Esophagus muscularis mucosa (tissue), 4 donors: ENCODE measurements at regions not wholly inside any gene's neighbourhood (a gene's known extent, or its start where the extent isn't known, plus 50 kb on each side); places are given as distances from the start of the nearest gene placed in this dataset.

Experiments
- DNase-seq: peaks from one replicate; pipeline ENCODE4 v3.0.0-alpha.2; 2017; ENCODE audit errors: extremely low spot score
- H3K27ac ChIP-seq, 4 donors: fragments of 200-600 bp; sonication (generic); replicated peaks in 1 of 4; 1 replicate in 3 of 4; 2 replicates in 1 of 4; pipeline ENCODE4 v1.5.1; 2016 to 2019; ENCODE audit warnings: mild to moderate bottlenecking in 1 of 4
- H3K27me3 ChIP-seq, 4 donors: fragments of 200-600 bp; sonication (generic); one replicate each; pipeline versions ENCODE4 v1.5.1 to v1.6.0; 2016 to 2019
- H3K36me3 ChIP-seq, 4 donors: fragments of 200-600 bp; sonication (generic); one replicate each; pipeline ENCODE4 v1.5.1; 2016 to 2019
- H3K4me1 ChIP-seq, 4 donors: fragments of 200-600 bp; sonication (generic); one replicate each; pipeline ENCODE4 v1.5.1; 2016 to 2019
- H3K4me3 ChIP-seq, 4 donors: fragments of 200-600 bp; sonication (generic); 1 replicate in 2 of 4; 2 replicates in 2 of 4; pipeline ENCODE4 v1.5.1; 2016 to 2019; ENCODE audit warnings: mild to moderate bottlenecking in 4 of 4, moderate library complexity in 1 of 4
- H3K9me3 ChIP-seq, 4 donors: fragments of 200-600 bp; sonication (generic); 1 replicate in 3 of 4; 2 replicates in 1 of 4; pipeline ENCODE4 v1.5.1; 2016 to 2019
- EP300 ChIP-seq: sonication (generic); formaldehyde crosslinking; IDR thresholded peaks from one replicate; pipeline ENCODE4 v1.6.1; 2017; ENCODE audit warnings: antibody characterized with exemption
- POLR2A ChIP-seq: fragments of 450-650 bp; IDR thresholded peaks from one replicate; pipeline ENCODE4 v1.6.1; 2017; ENCODE audit warnings: antibody characterized with exemption, moderate library complexity, mild to moderate bottlenecking, low read depth
- POLR2AphosphoS5 ChIP-seq, 2 donors: sonication (generic); formaldehyde crosslinking; IDR thresholded peaks; one replicate each; pipeline ENCODE4 v1.6.1; 2017; ENCODE audit warnings: antibody characterized with exemption in 2 of 2
- WGBS: methylation state at CpG from one replicate; pipeline ENCODE4 v1.1.5; 2018; 5-methylcytosine and 5-hydroxymethylcytosine counted together
- intact Hi-C: fragments of 100-400 bp; cut with DNase I; formaldehyde crosslinking; loops from one replicate; pipeline ENCODE4 v1.15.1; 2023
- TF ChIP-seq, protein P1 (sequence below), 3 experiments: fragments of 200-600 bp in 2 of 3; fragments of 450-650 bp in 1 of 3; sonication (generic) in 2 of 3; IDR thresholded peaks; one replicate each; pipeline ENCODE4 v1.5.1; 2017 to 2019; ENCODE audit warnings: antibody characterized with exemption in 3 of 3, mild to moderate bottlenecking in 2 of 3, moderate library complexity in 1 of 3

DNA sequence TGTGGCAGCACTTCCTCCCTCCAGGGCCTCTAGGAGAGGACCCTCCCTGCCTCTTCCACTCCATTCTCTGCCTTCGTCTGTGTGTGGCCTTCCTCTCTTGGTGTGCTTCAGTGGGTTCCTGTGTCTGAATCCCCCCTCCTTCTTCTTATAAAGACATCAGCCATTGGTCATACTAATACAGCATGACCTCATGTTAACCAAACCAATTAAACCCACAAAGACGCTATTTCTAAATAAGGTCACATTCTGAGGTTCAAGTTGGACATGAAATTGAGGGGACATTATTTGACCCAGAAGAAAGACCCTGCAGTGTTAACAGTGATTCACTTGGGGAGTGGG, 398.6 kb downstream of the SHANK2 start:
- Histone ChIP-seq H3K27me3 (no peaks in the 10 kb centered on the region), H3K9me3 (peaks cover 0 to 15% (median 8%) of the 10 kb centered on the region in 4 donors), H3K36me3 (no peaks in the 10 kb centered on the region), H3K4me3 (no peak overlapping the region), H3K4me1 (peaks cover 0 to 4% (median 0%) of the 10 kb centered on the region in 4 donors), H3K27ac (no peak overlapping the region)
- TF ChIP-seq EP300: no peak
- TF ChIP-seq, protein P1, sequence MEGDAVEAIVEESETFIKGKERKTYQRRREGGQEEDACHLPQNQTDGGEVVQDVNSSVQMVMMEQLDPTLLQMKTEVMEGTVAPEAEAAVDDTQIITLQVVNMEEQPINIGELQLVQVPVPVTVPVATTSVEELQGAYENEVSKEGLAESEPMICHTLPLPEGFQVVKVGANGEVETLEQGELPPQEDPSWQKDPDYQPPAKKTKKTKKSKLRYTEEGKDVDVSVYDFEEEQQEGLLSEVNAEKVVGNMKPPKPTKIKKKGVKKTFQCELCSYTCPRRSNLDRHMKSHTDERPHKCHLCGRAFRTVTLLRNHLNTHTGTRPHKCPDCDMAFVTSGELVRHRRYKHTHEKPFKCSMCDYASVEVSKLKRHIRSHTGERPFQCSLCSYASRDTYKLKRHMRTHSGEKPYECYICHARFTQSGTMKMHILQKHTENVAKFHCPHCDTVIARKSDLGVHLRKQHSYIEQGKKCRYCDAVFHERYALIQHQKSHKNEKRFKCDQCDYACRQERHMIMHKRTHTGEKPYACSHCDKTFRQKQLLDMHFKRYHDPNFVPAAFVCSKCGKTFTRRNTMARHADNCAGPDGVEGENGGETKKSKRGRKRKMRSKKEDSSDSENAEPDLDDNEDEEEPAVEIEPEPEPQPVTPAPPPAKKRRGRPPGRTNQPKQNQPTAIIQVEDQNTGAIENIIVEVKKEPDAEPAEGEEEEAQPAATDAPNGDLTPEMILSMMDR (IDR thresholded peaks at IDR 0.05): no peak
- no peak for TF ChIP-seq POLR2A
- no peak for TF ChIP-seq POLR2AphosphoS5 (IDR thresholded peaks at IDR 0.05)
- intact Hi-C loops: no loop called here
- no peak for DNase-seq
- 76% methylated on average over 2 of the region's 2 CpGs for WGBS

DNA sequence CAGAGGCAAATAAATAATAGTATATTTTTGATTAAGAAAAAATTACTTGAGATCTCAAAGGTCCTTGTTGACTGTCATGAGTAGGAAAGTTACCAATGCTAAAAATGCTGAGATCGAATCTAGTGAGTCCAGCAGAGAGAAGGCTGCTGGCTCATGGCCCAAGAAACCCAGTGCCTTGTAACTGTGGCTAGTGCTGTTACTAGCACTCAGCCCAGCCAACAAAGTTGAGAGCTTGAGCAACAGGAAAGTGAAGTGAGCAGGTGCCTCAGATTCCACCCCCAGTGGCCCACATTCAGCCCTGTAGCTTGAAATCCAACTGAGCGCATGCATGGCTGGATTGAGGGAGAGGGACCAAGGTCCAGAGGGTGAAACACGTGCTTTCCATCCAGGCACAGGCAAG, 398.2 kb downstream of the SHANK2 start:
- TF ChIP-seq, protein P1 (IDR thresholded peaks at IDR 0.05): no peak
- TF ChIP-seq POLR2A (no peak), EP300 (no peak), POLR2AphosphoS5 (IDR thresholded peaks at IDR 0.05) (no peak)
- no peaks in the 10 kb centered on the region for H3K36me3 ChIP-seq
- H3K4me1 ChIP-seq: peaks cover 0 to 4% (median 0%) of the 10 kb centered on the region in 4 donors
- peaks cover 0 to 12% (median 8%) of the 10 kb centered on the region in 4 donors for H3K9me3 ChIP-seq
- no peaks in the 10 kb centered on the region for H3K27me3 ChIP-seq
- H3K27ac ChIP-seq: no peak overlapping the region
- no peak for DNase-seq
- intact Hi-C loops: no loop called here
- no peak overlapping the region for H3K4me3 ChIP-seq
- 96% methylated on average over 3 of the region's 3 CpGs for whole genome bisulfite sequencing

- intact Hi-C loops: no loop called here
- Histone ChIP-seq H3K4me3 (no peak overlapping the region), H3K27ac (no peak overlapping the region), H3K9me3 (peaks cover 0 to 7% (median 5%) of the 10 kb centered on the region in 4 donors), H3K4me1 (peaks cover 0 to 4% (median 0%) of the 10 kb centered on the region in 4 donors), H3K27me3 (no peaks in the 10 kb centered on the region), H3K36me3 (no peaks in the 10 kb centered on the region)
- no peak for DNase-seq
- WGBS: 65% methylated on average over 6 of the region's 6 CpGs
- TF ChIP-seq POLR2A (no peak), EP300 (no peak), POLR2AphosphoS5 (IDR thresholded peaks at IDR 0.05) (no peak)
- TF ChIP-seq, protein P1 (IDR thresholded peaks at IDR 0.05): no peak
Observed at GRCh38 chr11:70854901-70855556, 397.3 kb downstream of the SHANK2 start.

GRCh38 chr11:70857894-70858293, 394.5 kb downstream of the SHANK2 start:
- H3K9me3 ChIP-seq: no peaks in the 10 kb centered on the region
- no peak for DNase-seq
- 63% methylated on average over 2 of the region's 3 CpGs for WGBS
- TF ChIP-seq POLR2AphosphoS5 (IDR thresholded peaks at IDR 0.05): no peak
- no peak for TF ChIP-seq POLR2A
- no peaks in the 10 kb centered on the region for H3K27me3 ChIP-seq
- intact Hi-C loops: no loop called here
- H3K36me3 ChIP-seq: no peaks in the 10 kb centered on the region
- H3K4me1 ChIP-seq: peaks cover 0 to 3% (median 0%) of the 10 kb centered on the region in 4 donors
- H3K27ac ChIP-seq: no peak overlapping the region
- H3K4me3 ChIP-seq: no peak overlapping the region

DNA sequence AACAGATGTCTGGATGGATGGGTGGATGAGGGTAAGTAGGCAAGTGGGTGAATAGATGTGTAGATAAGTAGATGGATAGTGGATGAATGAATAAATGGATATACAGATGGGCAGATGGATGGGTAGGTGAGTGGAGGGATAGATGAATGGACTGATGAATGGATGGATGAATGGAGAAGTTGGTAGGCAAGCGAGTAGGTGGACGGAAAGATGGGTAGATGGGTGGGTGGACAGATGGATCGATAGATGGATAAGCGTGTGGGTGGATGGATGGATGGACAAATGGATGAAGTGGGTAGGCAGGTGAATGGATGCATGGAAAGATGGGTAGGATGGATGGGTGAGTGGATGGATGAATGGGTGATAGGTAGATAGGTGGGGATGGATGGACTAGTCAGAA, 393.2 kb downstream of the SHANK2 start:
- Histone ChIP-seq H3K4me3 (no peak overlapping the region), H3K9me3 (no peaks in the 10 kb centered on the region), H3K27ac (no peak overlapping the region), H3K27me3 (no peaks in the 10 kb centered on the region), H3K4me1 (no peaks in the 10 kb centered on the region), H3K36me3 (no peaks in the 10 kb centered on the region)
- 91% methylated on average over 4 of the region's 4 CpGs for WGBS
- intact Hi-C loops: no loop called here
- DNase-seq: no peak
- TF ChIP-seq POLR2A (no peak), POLR2AphosphoS5 (IDR thresholded peaks at IDR 0.05) (no peak), EP300 (no peak)
- TF ChIP-seq, protein P1 (IDR thresholded peaks at IDR 0.05): no peak
